OCI-LY3 (cell line): ENCODE measurements at regions not wholly inside any gene's neighbourhood (a gene's known extent, or its start where the extent isn't known, plus 50 kb on each side); places are given as distances from the start of the nearest gene placed in this dataset.

ENCODE experiments used
- EZH2phosphoT487 ChIP-seq: fragments of 200-600 bp; shearing (Covaris generic); IDR thresholded peaks from 2 replicates; pipeline ENCODE4 v1.6.1; 2018; ENCODE audit warnings: antibody characterized with exemption, mixed run types, low read depth
- TF ChIP-seq, protein P1 (sequence below): fragments of 200-600, 300-600 bp; sonication (generic); IDR thresholded peaks from 2 replicates; pipeline ENCODE4 v1.5.1; 2014; ENCODE audit warnings: antibody characterized with exemption, low read length, low read depth

DNA sequence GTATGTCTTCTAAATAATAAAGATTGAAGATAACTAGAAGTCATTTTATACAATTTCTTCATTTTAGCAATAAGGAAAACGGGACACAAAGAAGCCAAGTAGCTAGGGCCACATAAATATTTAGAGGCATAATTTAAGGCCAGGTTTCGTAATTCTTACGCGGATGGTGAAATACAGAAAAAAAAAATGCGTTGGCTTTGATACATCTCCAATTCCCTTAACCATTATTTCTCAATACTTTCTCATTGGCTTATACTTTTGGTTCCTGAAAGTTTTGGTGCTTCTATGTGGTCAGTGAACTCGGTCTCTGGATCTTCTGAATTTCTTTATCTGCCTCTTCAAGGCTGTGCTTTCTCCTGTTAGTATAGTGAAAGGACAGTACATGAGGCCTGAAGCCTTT, 888.1 kb downstream of the KCNJ2 start:
- TF ChIP-seq, protein P1, sequence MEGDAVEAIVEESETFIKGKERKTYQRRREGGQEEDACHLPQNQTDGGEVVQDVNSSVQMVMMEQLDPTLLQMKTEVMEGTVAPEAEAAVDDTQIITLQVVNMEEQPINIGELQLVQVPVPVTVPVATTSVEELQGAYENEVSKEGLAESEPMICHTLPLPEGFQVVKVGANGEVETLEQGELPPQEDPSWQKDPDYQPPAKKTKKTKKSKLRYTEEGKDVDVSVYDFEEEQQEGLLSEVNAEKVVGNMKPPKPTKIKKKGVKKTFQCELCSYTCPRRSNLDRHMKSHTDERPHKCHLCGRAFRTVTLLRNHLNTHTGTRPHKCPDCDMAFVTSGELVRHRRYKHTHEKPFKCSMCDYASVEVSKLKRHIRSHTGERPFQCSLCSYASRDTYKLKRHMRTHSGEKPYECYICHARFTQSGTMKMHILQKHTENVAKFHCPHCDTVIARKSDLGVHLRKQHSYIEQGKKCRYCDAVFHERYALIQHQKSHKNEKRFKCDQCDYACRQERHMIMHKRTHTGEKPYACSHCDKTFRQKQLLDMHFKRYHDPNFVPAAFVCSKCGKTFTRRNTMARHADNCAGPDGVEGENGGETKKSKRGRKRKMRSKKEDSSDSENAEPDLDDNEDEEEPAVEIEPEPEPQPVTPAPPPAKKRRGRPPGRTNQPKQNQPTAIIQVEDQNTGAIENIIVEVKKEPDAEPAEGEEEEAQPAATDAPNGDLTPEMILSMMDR: no peak
- TF ChIP-seq EZH2phosphoT487: no peak
